NCI-H2081 treated with DMSO at 0.1 percent for 48 hours (cell line): ENCODE measurements at regions not wholly inside any gene's neighbourhood (a gene's known extent, or its start where the extent isn't known, plus 50 kb on each side); places are given as distances from the start of the nearest gene placed in this dataset.
"Not testable (repeated sequence)": the region's sequence is repeated elsewhere in the genome, so short reads cannot be mapped to it uniquely, and the experiment has no call there.

Source experiments
- DNase-seq: peaks from one replicate; lab custom pipeline; 2025; lab: John Stamatoyannopoulos, UW

DNA sequence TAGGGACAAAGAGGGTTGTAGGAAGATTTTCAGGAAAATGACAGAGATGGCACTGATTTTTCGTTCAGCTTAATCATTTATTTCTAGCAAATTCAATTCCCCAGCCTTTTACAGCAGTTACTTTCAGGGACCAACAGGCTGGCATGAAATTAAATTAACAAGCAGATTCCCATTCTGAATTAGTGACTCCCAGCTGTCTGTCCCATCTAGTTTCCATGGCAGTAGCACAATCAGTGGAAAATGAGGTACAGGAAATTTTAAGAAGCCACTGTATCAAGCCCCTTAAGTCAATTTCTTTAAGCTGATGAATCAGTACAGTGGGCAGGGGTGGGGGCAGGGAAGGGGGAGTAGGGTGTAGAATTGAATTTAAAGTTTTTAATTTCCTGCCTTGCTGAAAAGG, 121.1 kb upstream of the TEX13C start:
- DNase-seq, result no peak

DNA sequence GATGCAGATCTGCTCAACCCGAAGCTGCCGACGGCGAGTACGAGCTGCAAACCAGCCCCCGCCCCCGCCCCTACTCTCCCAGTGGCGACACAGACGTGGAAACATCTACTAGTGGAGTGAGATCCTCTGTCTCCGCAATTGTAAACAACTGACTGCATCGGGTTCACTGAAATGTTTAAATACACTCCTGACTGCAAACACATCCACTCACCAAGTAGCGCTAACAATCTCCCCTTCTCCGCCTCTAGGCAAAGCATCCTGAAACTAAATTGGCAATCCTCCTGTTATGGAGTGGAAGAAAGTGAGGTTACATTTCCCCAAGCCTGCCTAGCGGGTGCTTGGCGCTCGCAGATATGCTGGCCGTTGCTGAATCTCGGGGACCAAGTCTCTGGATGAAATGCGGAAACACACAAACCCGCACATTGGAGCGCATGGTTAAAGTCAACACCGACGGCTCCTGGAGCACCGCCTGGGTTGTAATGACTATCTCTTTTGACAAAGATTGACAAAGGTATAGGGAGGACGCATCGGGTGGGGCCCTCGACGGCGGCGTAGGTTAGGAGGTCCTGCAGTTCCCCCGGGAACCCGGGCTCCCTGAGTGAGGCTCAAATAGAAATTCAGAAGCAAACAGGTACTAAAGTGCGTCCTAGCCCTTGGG, 117.0 kb upstream of the TEX13C start:
- DNase-seq, result no peak

DNA sequence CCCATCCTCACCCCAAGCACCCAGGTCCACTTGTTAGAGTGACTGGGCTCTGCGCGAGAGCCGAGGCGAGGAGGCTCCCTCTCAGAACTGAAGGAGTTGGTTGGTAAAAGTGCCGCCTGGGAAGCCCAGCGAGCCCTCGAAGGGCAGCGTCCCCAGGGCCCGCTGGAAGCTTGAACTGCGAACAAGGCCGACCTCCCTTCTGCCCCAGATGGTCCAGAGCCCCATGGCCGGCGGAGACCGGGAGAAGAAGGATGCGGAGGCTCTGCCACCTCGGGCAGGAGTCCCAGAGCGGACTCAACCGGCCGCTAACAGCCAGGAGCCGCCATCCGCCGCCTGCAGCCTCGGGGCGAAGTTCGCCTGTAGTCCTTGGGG, 116.3 kb upstream of the TEX13C start:
- no peak for DNase-seq

DNA sequence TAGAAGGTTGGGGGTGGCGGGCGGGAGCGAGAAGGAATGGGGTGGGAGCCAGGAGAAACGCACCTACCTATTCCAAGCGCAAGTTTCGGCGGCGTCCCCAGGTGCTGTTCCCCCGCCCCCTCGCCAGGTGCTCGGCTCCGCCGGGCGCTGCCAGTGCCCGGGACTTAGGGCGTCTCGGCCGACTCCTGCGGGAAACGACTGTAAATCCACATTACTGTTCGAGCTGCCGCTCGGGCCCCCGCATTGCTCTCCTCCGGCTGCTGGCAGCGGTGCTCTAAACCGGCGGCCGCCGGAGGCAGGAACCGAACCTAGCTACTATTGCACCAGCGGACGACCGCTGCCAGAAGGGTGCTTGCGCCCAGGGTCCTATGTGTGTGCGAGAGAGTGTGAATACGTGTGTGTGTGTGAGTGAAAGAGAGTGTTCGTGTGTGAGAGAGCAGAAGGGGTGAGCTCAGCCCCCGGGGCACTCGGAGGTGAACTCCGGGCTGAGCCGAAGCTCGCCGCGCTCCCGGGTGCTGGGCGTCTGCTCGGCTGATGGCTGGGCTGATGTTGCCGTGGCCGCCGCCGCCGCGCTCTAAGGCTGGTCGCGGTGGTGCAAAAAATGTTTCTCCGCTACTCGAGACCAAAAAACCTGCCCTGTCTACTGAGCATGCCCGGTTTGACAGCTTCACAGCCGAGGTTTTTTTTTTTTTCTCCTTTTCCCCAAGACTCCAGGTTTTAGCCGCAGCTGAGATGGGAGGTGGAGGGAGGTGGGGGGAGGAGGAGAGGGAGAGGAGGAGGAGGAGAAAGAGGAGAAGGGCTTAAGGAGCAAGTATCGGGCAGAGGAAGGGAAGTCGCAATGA, 115.7 kb upstream of the TEX13C start:
- no peak for DNase-seq

DNA sequence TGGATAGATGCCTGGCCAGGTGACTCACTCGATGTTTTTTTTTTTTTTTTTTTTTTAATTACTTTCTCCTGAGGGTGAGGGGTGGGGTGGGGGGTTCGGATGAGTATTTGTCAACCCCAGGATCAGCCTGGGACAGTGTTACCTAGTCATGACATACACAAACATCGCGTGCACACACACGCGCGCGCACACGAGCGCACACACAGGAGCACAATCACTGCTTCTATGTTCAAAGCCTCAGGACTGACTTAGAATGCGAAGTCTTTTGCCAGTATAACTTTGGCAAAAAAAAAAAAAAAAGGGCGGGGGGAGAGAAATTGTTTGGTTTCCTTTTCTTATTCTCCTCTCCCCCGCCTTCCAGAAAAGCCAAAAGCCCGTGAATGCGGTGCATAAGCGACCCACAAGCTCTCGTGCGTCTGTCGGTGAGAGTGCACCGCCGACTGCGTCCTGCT, 115.0 kb upstream of the TEX13C start:
- no peak for DNase-seq

DNA sequence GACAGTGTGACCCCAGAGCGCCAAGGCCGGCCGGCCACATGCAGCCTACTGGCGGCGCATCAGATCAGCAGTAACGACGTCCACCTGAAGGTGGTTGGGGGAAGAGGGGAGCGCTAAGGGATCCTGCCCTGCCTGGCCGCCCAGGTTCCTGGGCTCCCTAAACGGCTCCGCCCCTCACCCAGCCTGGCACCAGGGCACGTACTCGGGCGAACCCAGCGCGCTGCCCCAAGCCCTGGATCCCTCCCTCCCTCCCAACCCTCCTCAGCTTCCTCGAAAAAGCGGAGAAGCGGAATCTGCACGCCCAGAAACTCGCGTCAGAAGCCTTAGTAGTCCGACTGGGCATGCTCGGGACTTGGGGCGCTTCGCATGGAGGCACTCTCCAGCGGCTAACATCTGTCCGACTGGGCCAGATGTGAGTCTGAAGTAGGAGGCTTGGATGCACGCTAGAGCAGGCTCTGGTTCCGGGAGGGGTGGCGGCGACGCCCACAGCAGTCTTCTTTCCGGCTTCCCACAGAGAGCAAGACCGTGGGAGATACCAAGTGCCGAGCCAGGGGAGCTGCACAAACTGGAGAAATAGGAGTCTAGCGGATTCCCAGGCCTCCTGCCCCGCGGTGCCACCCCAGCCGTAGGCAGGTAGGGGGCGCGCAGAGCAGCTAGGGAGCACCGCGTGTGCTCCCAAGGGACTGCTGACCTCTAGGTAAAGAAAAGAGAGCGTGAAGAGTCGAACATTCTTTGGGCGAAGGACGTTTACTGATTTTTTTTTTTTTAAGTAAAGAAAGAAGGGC, 114.3 kb upstream of the TEX13C start:
- peak; percentile 62 for DNase-seq

DNA sequence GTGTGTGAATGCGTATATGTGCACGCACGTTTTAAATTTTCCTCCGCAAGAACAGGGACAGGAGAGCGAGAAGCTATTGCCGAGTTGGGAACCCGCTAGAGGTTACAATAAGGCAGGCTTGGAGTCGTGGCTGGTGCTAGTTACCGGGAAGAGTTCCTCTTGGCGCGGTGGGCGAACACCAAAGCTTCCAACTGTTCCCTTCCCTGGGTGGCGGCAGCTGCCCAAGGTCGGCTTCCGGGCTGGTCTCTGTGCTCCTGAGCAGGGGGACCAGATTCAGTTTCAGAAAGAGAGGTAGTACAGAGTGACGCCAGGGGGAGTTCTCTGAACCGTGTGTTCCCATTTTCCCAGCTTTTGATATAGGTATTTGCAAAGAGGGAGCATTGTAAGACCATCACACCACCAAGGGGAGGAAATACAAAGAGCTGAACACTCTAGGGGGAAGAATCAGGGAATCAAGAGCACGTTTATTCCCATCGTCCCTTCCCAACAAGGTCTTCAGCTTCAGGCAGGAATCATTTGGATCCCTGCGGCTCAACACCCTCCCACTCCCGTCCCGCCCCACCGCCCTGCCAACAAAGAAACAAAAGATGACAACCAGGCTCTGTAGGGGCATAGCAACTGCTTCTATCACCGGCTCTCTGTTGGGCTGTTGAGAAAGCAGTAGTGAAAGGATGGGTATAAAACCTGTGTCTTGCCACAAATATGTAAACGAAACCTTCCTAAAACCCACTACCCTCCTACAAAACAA, 113.6 kb upstream of the TEX13C start:
- DNase-seq, result peak; percentile 68

DNA sequence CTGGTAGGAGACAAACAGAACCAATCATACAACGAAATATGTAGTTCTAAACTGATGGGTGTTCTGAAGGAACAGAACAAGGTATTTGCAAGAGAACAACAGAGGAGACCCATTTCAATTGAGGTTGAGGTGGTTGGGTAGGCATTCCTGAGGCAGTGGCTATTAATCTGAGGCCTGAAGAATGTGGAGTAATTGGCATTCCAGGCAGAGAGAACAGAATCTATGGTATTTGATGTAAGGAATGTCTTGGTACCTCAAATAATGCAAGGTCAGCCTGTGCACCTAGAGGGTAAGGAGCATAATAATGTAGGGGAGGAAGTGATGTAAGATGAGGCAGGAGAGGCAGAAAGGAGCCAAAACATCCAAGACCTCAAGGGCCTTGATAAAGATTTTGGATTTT, 109.5 kb upstream of the TEX13C start:
- no peak for DNase-seq

DNA sequence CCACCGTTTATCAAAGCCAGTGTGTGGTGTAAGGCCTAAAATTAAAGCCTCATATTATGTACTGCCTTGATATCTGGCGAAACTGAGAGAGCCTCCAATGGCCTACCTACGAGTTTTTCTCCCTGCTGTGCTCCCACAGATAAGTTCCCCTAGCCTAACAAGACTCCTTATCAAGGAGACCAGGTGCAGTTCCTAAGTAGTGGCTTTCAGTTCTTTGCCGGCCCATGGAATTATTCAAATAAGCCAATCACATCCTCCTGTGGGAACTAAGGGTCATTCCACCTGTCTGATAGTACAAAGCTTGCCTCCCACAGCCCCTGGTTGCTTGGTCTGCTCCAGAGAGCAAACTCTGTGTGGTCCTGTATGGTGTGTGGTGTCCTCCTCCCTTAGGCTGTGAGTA, 99.8 kb upstream of the TEX13C start:
- DNase-seq, result no peak

DNA sequence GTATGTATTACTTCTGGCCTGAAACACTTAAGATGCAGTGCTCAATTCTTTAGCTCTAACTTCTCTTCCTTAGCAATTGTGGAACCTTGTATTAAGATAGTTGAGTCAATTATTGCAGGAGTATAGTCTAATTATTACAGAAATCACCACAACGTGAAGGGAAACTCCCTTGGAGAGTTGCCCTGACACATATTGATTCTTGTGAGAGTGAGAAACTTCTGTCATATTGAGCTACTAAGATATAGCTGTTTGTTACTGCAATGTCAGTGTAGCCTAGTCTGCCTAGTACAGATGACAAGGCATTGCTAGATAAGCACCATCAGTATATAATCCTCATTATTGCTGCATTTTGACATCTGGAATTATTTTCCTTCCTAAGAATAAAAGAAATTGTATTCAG, 82.7 kb upstream of the TEX13C start:
- no peak for DNase-seq

DNA sequence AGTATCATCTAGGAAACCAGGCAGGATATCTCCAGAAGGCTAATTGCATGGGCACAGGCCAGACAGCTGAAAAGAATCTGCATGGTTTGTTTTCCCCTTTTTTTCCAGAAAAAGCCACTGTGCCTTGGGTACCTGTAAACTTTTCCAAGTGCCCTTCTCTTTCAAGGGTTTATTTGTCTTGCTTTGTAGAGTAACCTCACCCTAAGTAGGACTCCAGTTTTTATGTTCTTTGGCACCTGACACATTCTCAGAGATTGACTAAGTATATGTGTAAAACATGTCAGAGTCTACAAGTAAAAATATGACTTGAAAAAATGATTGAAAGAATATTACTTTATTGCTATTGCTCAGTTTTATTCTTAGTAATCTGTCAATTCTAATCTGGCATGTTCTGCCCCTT, 70.7 kb upstream of the TEX13C start:
- DNase-seq, result no peak

DNA sequence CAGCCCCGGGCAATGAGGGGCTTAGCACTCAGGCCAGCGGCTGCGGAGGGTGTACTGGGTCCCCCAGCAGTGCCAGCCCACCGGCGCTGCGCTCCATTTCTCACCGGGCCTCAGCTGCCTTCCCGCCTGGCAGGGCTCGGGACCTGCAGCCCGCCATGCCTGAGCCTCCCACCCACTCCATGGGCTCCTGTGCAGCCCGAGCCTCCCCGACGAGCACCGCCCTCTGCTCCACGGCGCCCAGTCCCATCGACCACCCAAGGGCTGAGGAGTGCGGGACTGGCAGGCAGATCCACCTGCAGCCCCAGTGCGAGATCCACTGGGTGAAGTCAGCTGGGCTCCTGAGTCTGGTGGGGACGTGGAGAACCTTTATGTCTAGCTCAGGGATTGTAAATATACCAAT, 63.9 kb upstream of the TEX13C start:
- DNase-seq, result not testable (repeated sequence)

DNA sequence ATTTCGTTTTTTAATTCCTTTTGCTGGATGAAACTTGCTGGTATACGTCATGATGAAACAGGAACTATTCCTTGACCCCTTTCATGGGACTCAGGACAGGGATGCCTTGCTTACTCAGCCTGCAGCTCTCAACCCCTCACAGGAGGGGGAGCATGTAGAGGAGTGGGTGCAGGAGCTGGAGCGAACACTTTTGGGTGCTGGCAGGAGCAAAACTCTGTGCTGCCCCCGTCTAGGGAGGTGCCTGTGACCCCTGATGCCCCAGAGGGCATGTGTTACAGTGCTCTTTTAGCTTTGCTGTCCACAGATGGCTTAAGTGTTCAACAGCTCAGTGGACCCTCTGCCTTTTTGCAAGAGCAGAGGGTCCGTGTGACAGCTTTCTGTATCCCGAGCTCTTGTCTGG, 56.8 kb upstream of the TEX13C start:
- DNase-seq, result no peak

DNA sequence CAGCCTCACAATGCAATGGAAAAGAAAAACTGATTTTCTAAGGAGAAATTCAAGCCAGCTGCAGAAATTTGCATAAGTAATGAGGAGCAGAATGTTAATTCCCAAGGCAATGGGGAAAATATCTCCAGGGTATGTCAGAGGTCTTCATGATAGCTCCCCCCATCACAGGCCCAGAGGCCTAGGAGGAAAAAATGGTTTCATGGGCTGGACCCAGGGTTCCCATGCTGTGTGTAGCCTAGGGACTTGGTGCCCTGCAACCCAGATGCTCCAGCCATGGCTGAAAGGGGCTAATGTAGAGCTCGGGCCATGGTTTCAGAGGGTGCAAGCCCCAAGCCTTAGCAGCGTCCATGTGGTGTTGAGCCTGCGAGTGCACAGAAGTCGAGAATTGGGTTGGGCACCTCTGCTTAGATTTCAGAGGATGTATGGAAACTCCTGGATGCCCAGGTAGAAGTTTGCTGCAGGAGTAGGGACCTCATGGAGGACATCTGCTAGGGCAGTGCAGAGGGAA, 53.5 kb upstream of the TEX13C start:
- no peak for DNase-seq
